Transverse colon (tissue), 4 donors: ENCODE measurements at regions not wholly inside any gene's neighbourhood (a gene's known extent, or its start where the extent isn't known, plus 50 kb on each side); places are given as distances from the start of the nearest gene placed in this dataset.

Experiments used
- DNase-seq: peaks from one replicate; pipeline ENCODE4 v3.0.0-alpha.2; 2019
- H3K27ac ChIP-seq, 4 donors: fragments of 200-600 bp; sonication (generic); 2 replicates each; pipeline ENCODE4 v1.5.1; 2016 to 2018; ENCODE audit warnings: inconsistent platforms in 4 of 4
- H3K27me3 ChIP-seq: fragments of 200-600 bp; sonication (generic); 2 replicates; pipeline ENCODE4 v1.5.1; 2017; ENCODE audit warnings: inconsistent platforms
- H3K36me3 ChIP-seq, 4 donors: fragments of 200-600 bp; sonication (generic); 2 replicates each; pipeline ENCODE4 v1.5.1; 2017 to 2019; ENCODE audit warnings: inconsistent platforms in 4 of 4
- H3K4me1 ChIP-seq, 4 donors: fragments of 200-600 bp; sonication (generic); 2 replicates each; pipeline ENCODE4 v1.5.1; 2017 to 2020; ENCODE audit warnings: inconsistent platforms in 4 of 4
- H3K4me3 ChIP-seq, 4 donors: fragments of 200-600 bp; sonication (generic); 1 replicate in 1 of 4; 2 replicates in 3 of 4; pipeline versions ENCODE4 v1.5.1 to v1.6.1; 2017 to 2019; ENCODE audit warnings: inconsistent platforms in 4 of 4
- H3K9me3 ChIP-seq, 2 donors: fragments of 200-600 bp; sonication (generic); 2 replicates each; pipeline ENCODE4 v1.5.1; 2017 to 2019; ENCODE audit warnings: inconsistent platforms in 2 of 2
- CTCF ChIP-seq, 5 experiments: fragments of 200-600 bp in 3 of 5; fragments of 450-650 bp in 2 of 5; sonication (generic) in 3 of 5; IDR thresholded peaks; 1 replicate in 2 of 5; 2 replicates in 3 of 5; pipeline ENCODE4 v1.5.1; 2016 to 2017; ENCODE audit warnings: antibody characterized with exemption in 5 of 5, inconsistent platforms in 3 of 5, mild to moderate bottlenecking in 2 of 5, moderate library complexity in 1 of 5
- EP300 ChIP-seq: sonication (generic); formaldehyde crosslinking; IDR thresholded peaks from one replicate; pipeline ENCODE4 v1.6.1; 2017; ENCODE audit warnings: antibody characterized with exemption, low read depth
- POLR2A ChIP-seq: fragments of 450-650 bp; IDR thresholded peaks from one replicate; pipeline ENCODE4 v1.6.1; 2016; ENCODE audit warnings: antibody characterized with exemption, mild to moderate bottlenecking, moderate library complexity
- POLR2AphosphoS5 ChIP-seq, 3 donors: sonication (generic); formaldehyde crosslinking; IDR thresholded peaks; one replicate each; pipeline ENCODE4 v1.6.1; 2016; ENCODE audit warnings: antibody characterized with exemption in 3 of 3
- WGBS, 2 donors: methylation state at CpG; one replicate each; pipeline ENCODE4 v1.1.5; 2018; ENCODE audit warnings: low coverage in 1 of 2; 5-methylcytosine and 5-hydroxymethylcytosine counted together
- in situ Hi-C, 4 donors: fragments of 200-750 bp; cut with MboI; loops; one replicate each; pipeline versions ENCODE4 v1.15.0 to v1.15.1; 2017; ENCODE audit warnings: low sequenced_read_pairs in 3 of 4, low pct_ligation_motif_present in 1 of 4, low pct_unique_long_range_greater_than_20kb in 1 of 4
- intact Hi-C: fragments of 100-400 bp; cut with DNase I; formaldehyde crosslinking; loops from one replicate; pipeline ENCODE4 v1.15.1; 2023; ENCODE audit warnings: low total_unique reads

DNA sequence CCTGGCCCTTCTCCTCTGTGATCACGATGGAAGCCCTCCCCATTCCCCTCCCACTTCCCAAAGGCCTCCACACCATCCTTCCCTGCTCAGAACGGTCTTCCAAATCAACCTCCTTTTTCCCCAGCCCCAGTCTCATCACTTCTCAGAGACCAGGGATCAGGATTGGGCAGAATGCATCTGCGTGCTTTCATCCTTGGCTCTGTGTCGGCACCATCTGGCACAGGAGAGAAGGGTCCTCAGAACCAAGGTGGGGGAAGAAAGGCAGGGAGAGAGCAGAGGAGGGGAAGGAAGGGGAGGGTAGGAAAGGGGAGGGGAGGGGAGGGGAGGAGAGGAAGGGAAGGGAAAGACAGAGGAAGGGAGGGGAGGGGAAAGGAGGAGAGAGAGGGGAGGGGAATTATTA lies 52.4 kb upstream of the FICD start:
- Histone ChIP-seq H3K36me3 (no peaks in the 10 kb centered on the region), H3K27me3 (no peaks in the 10 kb centered on the region), H3K4me1 (no peaks in the 10 kb centered on the region), H3K4me3 (no peak overlapping the region), H3K9me3 (no peaks in the 10 kb centered on the region), H3K27ac (no peak overlapping the region)
- intact Hi-C loops (no loop called here), in situ Hi-C loops (no loop called here)
- 47 to 56% methylated on average over 3 to 4 of the region's 4 CpGs for WGBS, 2 donors
- TF ChIP-seq POLR2A (no peak), CTCF (IDR thresholded peaks at IDR 0.05) (no peak), POLR2AphosphoS5 (IDR thresholded peaks at IDR 0.05) (no peak), EP300 (no peak)
- no peak for DNase-seq

- no peak overlapping the region for H3K27ac ChIP-seq
- H3K27me3 ChIP-seq = no peaks in the 10 kb centered on the region
- H3K4me3 ChIP-seq = no peak overlapping the region
- no peaks in the 10 kb centered on the region for H3K36me3 ChIP-seq
- H3K9me3 ChIP-seq = no peaks in the 10 kb centered on the region
- WGBS, 2 donors = 62 to 67% methylated on average over 3 to 4 of the region's 4 CpGs
- TF ChIP-seq POLR2A (no peak), CTCF (IDR thresholded peaks at IDR 0.05) (no peak), EP300 (no peak), POLR2AphosphoS5 (IDR thresholded peaks at IDR 0.05) (no peak)
- in situ Hi-C loops (no loop called here), intact Hi-C loops (no loop called here)
- DNase-seq = no peak
- no peaks in the 10 kb centered on the region for H3K4me1 ChIP-seq
These were observed 53.9 kb upstream of the FICD start for GRCh38 chr12:108461058-108461660.

DNA sequence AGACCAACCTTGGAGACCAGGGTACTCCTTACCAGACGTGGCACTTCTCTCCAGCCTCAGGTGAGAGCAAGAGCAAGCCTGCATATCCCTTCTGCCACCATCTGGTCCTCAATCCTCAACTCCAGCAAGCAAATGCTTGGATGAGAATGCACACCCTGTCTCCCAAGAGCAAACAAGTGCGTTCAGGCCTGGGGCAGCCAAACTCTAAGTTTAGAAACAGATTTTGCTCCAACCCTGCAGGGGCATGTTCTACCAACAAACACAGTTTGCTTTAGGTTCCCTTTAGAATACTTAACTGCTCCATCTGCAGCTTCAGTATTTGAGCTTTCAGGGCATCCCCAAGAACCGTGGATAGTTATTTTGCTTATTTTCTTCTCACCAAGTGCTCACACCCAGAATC lies 55.9 kb upstream of the FICD start:
- intact Hi-C loops = no loop called here
- H3K4me3 ChIP-seq = no peak overlapping the region

DNA sequence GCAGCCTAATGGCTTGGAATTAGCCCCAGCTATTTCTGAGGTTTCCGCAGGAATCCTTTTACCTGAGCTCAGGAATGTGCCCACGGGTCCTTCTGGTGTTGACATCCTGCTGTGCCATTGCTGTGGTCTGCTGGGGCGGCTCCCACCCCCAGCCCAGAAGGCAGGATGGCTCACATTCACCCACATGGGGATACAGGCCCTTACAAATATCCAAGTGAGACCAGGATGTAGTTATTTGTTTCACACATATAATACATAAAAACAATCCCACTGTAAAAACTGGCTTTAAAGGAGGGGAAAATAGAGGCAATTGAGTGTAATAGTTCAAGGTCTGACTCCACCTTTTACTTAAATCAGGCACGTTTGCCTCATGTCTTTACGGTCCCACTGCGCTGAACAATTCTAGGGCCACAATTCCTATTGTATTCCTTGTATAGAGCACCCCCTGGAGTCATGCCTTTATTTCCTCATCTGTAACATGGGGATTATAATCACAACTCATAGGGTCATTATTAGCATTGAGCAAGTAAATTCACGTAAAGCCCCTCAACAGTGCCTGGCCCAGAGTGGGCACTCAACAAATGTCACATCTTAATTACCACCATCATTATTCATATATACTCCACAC lies 57.2 kb upstream of the FICD start:
- H3K4me1 ChIP-seq = no peaks in the 10 kb centered on the region
- no peak overlapping the region for H3K27ac ChIP-seq
- intact Hi-C loops = no loop called here
- H3K36me3 ChIP-seq = no peaks in the 10 kb centered on the region
- no peak for DNase-seq
- 53 to 89% methylated on average over 3 to 7 of the region's 7 CpGs for WGBS, 2 donors
- H3K9me3 ChIP-seq = no peaks in the 10 kb centered on the region
- TF ChIP-seq POLR2AphosphoS5 (IDR thresholded peaks at IDR 0.05) (no peak), CTCF (IDR thresholded peaks at IDR 0.05) (no peak), EP300 (no peak)
- H3K4me3 ChIP-seq = no peak overlapping the region
- H3K27me3 ChIP-seq = peaks cover 4% of the 10 kb centered on the region
- in situ Hi-C loops = no loop called here

More for the DNA sequence above, 55.9 kb upstream of the FICD start:
- H3K9me3 ChIP-seq = no peaks in the 10 kb centered on the region
- TF ChIP-seq POLR2A = no peak
- no peak for TF ChIP-seq CTCF (IDR thresholded peaks at IDR 0.05)
- no peak for TF ChIP-seq POLR2AphosphoS5 (IDR thresholded peaks at IDR 0.05)
- TF ChIP-seq EP300 = no peak
- no peak overlapping the region for H3K27ac ChIP-seq
- no peaks in the 10 kb centered on the region for H3K36me3 ChIP-seq
- 31 to 83% methylated on average over 1 to 3 of the region's 3 CpGs for WGBS, 2 donors
- no peak for DNase-seq
- no peaks in the 10 kb centered on the region for H3K4me1 ChIP-seq
- in situ Hi-C loops = no loop called here
- H3K27me3 ChIP-seq = no peaks in the 10 kb centered on the region
